PC-9 (cell line): ENCODE measurements at regions not wholly inside any gene's neighbourhood (a gene's known extent, or its start where the extent isn't known, plus 50 kb on each side); places are given as distances from the start of the nearest gene placed in this dataset.

Source experiments
- BruUV-seq: library from RNA; stranded (reverse); fragments of 400-500 nt; replicated peaks from 2 replicates; lab custom pipeline; 2021; lab: Mats Ljungman, UMichigan
- CTCF ChIA-PET: fragments of 300-600 bp; sonication (Branson Sonifier 250); formaldehyde crosslinking; loops from one replicate; lab custom pipeline; 2022; ENCODE audit warnings: antibody characterized with exemption; lab: Charles Lee
- POLR2A ChIA-PET: fragments of 300-600 bp; sonication (Branson Sonifier 250); formaldehyde crosslinking; loops from one replicate; lab custom pipeline; 2022; ENCODE audit warnings: antibody characterized with exemption; ENCODE audit not compliant: unreplicated experiment; lab: Charles Lee
- DNase-seq, 2 experiments: peaks; one replicate each; pipeline versions ENCODE4 v3.0.0 to v3.0.0-alpha.2; 2015 to 2022; ENCODE audit warnings: mixed read lengths in 1 of 2
- H2AFZ ChIP-seq: fragments of 200-600 bp; sonication (generic); 2 replicates; pipeline ENCODE4 v1.8.1; 2017; ENCODE audit warnings: antibody characterized with exemption
- H3F3A ChIP-seq: fragments of 200-600 bp; sonication (generic); 2 replicates; pipeline ENCODE4 v1.8.1; 2017; ENCODE audit warnings: antibody characterized with exemption, mild to moderate bottlenecking, low read depth; ENCODE audit not compliant: insufficient read depth
- H3K27ac ChIP-seq: fragments of 200-600 bp; sonication (generic); 2 replicates; pipeline ENCODE4 v1.6.1; 2016; ENCODE audit warnings: mixed run types
- H3K27me3 ChIP-seq: fragments of 200-600 bp; sonication (generic); 2 replicates; pipeline ENCODE4 v1.6.1; 2016; ENCODE audit warnings: low read depth, mixed run types; ENCODE audit not compliant: insufficient read depth
- H3K36me3 ChIP-seq: fragments of 200-600 bp; sonication (generic); 2 replicates; pipeline ENCODE4 v1.6.1; 2016; ENCODE audit warnings: low read depth, mixed run types
- H3K4me1 ChIP-seq: fragments of 200-600 bp; sonication (generic); replicated peaks from 2 replicates; pipeline ENCODE4 v1.6.1; 2016; ENCODE audit warnings: mixed run types; ENCODE audit not compliant: insufficient read depth
- H3K4me2 ChIP-seq: fragments of 200-600 bp; sonication (generic); 2 replicates; pipeline ENCODE4 v1.6.1; 2017; ENCODE audit warnings: mixed run types
- H3K4me3 ChIP-seq: fragments of 200-600 bp; sonication (generic); 2 replicates; pipeline ENCODE4 v1.6.1; 2016; ENCODE audit warnings: mixed run types
- H3K79me2 ChIP-seq: fragments of 200-600 bp; sonication (generic); 2 replicates; pipeline ENCODE4 v1.6.1; 2017; ENCODE audit warnings: low read depth, mixed run types
- H3K9me2 ChIP-seq: fragments of 200-600 bp; sonication (generic); 2 replicates; pipeline ENCODE4 v1.8.1; 2017; ENCODE audit warnings: mild to moderate bottlenecking; ENCODE audit not compliant: insufficient read depth
- H3K9me3 ChIP-seq: fragments of 200-600 bp; sonication (generic); 2 replicates; pipeline ENCODE4 v1.8.1; 2016; ENCODE audit warnings: low read depth; ENCODE audit not compliant: insufficient read depth
- H4K20me1 ChIP-seq: fragments of 200-600 bp; sonication (generic); 2 replicates; pipeline ENCODE4 v1.8.1; 2017; ENCODE audit not compliant: insufficient read depth
- EZH2 ChIP-seq: fragments of 200-600 bp; sonication (generic); IDR thresholded peaks from 2 replicates; pipeline ENCODE4 v1.8.0; 2017; ENCODE audit warnings: antibody characterized with exemption, low read depth
- intact Hi-C: fragments of 100-400 bp; cut with micrococcal nuclease; formaldehyde crosslinking; loops from one replicate; pipeline ENCODE4 v1.10.0; 2022; ENCODE audit not compliant: unreplicated experiment
- TF ChIP-seq, protein P1 (sequence below): fragments of 200-600 bp; sonication (generic); conservative IDR thresholded peaks from 2 replicates; pipeline ENCODE4 v1.6.1; 2017; ENCODE audit warnings: mixed run types, antibody characterized with exemption, mild to moderate bottlenecking, moderate library complexity

DNA sequence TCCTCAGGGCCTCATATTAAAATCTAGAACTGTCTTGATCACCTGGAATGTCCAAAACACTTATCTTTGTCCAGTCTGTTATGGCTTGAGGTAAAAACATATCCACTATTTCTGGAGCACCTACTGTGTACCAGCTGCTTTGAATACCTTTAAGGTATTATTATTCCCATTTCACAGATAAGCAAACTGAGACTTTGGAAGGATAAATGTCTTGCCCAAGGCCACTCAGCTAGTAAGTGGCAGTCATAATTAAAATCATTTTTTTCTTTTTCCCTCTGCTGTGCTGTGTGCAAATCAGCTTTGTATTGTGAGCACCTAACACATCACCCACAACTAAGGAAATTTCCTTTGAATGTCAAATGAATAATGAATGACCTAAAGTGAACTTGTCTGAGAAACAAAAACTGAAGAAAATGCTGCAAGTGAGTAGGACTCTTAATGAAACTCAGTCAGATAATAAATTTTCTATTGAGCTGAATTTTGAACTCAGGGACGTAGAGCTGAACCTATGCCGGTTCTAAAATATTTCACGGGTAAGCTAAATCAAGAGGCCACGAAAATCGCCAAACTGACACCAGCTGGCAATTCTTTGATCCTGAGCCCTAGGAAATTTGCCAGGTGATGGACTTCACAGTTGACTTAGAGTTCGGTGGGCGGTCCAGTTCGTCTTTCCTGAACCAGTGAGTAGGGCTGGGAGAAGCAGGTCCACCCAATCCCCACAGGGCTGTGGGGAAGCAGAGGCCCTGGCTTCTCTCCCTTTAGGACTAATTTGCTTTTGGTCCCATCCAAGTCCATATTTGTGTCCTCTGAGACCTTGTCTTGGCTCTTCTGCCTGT, 159.7 kb upstream of the PWP1 start:
- no TSS peak for BruUV-seq
- Histone ChIP-seq H3K27ac (no peak overlapping the region), H3K4me1 (no peaks in the 10 kb centered on the region), H2AFZ (no peak overlapping the region), H3K27me3 (no peaks in the 10 kb centered on the region), H3K79me2 (no peaks in the 10 kb centered on the region), H3K36me3 (no peaks in the 10 kb centered on the region), H4K20me1 (no peaks in the 10 kb centered on the region), H3K4me2 (no peak overlapping the region), H3K9me3 (no peaks in the 10 kb centered on the region), H3K4me3 (no peak overlapping the region), H3K9me2 (no peaks in the 10 kb centered on the region), H3F3A (no peaks in the 10 kb centered on the region; the same call in 1 of the 2 replicates)
- no peak for TF ChIP-seq EZH2
- TF ChIP-seq, protein P1, sequence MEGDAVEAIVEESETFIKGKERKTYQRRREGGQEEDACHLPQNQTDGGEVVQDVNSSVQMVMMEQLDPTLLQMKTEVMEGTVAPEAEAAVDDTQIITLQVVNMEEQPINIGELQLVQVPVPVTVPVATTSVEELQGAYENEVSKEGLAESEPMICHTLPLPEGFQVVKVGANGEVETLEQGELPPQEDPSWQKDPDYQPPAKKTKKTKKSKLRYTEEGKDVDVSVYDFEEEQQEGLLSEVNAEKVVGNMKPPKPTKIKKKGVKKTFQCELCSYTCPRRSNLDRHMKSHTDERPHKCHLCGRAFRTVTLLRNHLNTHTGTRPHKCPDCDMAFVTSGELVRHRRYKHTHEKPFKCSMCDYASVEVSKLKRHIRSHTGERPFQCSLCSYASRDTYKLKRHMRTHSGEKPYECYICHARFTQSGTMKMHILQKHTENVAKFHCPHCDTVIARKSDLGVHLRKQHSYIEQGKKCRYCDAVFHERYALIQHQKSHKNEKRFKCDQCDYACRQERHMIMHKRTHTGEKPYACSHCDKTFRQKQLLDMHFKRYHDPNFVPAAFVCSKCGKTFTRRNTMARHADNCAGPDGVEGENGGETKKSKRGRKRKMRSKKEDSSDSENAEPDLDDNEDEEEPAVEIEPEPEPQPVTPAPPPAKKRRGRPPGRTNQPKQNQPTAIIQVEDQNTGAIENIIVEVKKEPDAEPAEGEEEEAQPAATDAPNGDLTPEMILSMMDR = no peak
- CTCF ChIA-PET = no interaction called here
- POLR2A ChIA-PET = no interaction called here
- intact Hi-C loops = no loop called here
- no peak for DNase-seq

DNA sequence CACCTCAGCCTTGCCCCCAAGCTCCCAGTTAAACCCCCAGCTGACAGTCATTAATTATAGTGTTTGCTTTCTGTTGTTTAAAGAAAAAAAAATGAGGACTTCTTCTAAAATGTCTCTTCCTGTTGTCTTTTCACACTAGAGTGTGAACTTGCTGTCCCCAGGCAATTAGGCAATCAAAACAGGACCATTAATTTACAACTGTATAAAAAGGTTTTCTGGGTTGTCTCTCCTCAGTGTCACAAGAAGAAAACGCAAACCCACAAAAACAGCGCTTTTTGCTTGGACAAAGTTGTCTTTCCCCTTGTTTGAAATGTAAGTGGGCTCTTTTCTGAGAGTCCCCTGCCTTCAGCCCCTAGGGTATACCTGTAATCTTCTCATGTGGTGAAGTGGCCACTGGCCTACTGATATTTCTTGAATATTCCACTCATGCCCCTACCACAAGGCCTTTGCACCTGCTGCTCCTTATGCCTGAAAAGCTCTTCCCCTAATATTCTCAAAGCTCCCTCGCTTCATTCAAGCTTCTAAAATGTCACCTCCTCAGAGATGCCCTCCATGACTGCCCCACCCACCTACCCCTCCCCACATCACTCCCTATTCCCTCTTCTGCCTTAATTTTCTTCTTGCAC, 158.9 kb upstream of the PWP1 start:
- BruUV-seq = no TSS peak
- Histone ChIP-seq H3K27me3 (no peaks in the 10 kb centered on the region), H3K4me1 (no peaks in the 10 kb centered on the region), H2AFZ (no peak overlapping the region), H3F3A (no peaks in the 10 kb centered on the region; the same call in 1 of the 2 replicates), H3K9me2 (no peaks in the 10 kb centered on the region), H4K20me1 (no peaks in the 10 kb centered on the region), H3K9me3 (no peaks in the 10 kb centered on the region), H3K79me2 (no peaks in the 10 kb centered on the region), H3K36me3 (no peaks in the 10 kb centered on the region), H3K4me3 (no peak overlapping the region), H3K4me2 (no peak overlapping the region), H3K27ac (no peak overlapping the region)
- ChIA-PET POLR2A (no interaction called here), CTCF (no interaction called here)
- no peak for TF ChIP-seq EZH2
- TF ChIP-seq, protein P1 = no peak
- DNase-seq = no peak
- intact Hi-C loops = no loop called here

DNA sequence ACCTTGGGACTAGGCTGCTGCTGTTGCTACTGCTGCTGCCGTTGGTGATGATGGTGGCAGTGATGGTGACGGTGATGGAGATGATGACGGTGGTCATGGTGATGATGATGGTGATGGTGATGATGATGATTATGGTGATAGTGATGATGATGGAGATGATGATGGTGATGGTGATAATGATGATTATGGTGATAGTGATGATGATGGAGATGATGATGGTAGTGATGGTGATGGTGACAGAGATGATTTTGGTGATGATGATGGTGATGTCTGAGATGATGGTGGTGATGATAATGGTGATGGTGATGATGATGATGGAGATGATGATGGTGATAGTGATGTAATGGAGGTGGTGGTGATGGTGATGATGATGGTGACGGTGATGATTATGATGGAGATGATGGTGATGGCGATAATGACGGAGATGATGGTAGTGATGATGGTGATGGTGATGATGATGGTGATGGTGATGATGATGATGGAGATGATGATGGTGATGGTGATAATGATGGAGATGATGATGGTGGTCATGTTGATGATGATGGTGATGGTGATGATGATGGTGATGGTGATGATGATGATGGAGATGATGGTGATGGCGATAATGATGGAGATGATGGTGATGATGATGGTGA, 156.8 kb upstream of the PWP1 start:
- H3K4me1 ChIP-seq = no peaks in the 10 kb centered on the region
- POLR2A ChIA-PET = no interaction called here
- no TSS peak for BruUV-seq

More for the DNA sequence above, 156.8 kb upstream of the PWP1 start:
- Histone ChIP-seq H3F3A (no peaks in the 10 kb centered on the region; the same call in 1 of the 2 replicates), H3K4me3 (no peak overlapping the region), H3K9me3 (no peaks in the 10 kb centered on the region), H3K36me3 (no peaks in the 10 kb centered on the region), H3K27ac (no peak overlapping the region), H3K27me3 (no peaks in the 10 kb centered on the region), H3K9me2 (no peaks in the 10 kb centered on the region), H4K20me1 (no peaks in the 10 kb centered on the region), H3K4me2 (no peak overlapping the region), H2AFZ (no peak overlapping the region), H3K79me2 (no peaks in the 10 kb centered on the region)
- DNase-seq = no peak
- TF ChIP-seq, protein P1 = no peak
- TF ChIP-seq EZH2 = no peak
- intact Hi-C loops = no loop called here
- CTCF ChIA-PET = no interaction called here
